Activated CD4-positive, alpha-beta T cell treated with anti-CD3 and anti-CD28 coated beads, Interleukin-2, amount 10 ng/mL, durations not matched to agents 7 days and 5 days (primary cell): ENCODE measurements at regions not wholly inside any gene's neighbourhood (a gene's known extent, or its start where the extent isn't known, plus 50 kb on each side); places are given as distances from the start of the nearest gene placed in this dataset.

Source experiments
- CTCF ChIA-PET: fragments of 350-600 bp; sonication (Branson Sonifier 250); formaldehyde crosslinking; loops from one replicate; lab custom pipeline; 2021; ENCODE audit warnings: antibody characterized with exemption; lab: Charles Lee
- POLR2A ChIA-PET: fragments of 350-600 bp; sonication (Branson Sonifier 250); formaldehyde crosslinking; loops from one replicate; lab custom pipeline; 2021; ENCODE audit warnings: antibody characterized with exemption; lab: Charles Lee
- DNase-seq: peaks from one replicate; pipeline ENCODE4 v3.0.0-alpha.2; 2020
- H3K27ac Mint-ChIP-seq: one replicate; pipeline ENCODE4 v1.8.0; 2021; ENCODE audit warnings: mild to moderate bottlenecking, moderate library complexity, mixed read lengths
- H3K27me3 Mint-ChIP-seq: one replicate; pipeline ENCODE4 v1.8.0; 2021; ENCODE audit warnings: mixed read lengths
- H3K36me3 Mint-ChIP-seq: one replicate; pipeline ENCODE4 v1.8.0; 2021; ENCODE audit warnings: low read depth, mixed read lengths
- H3K4me1 Mint-ChIP-seq: one replicate; pipeline ENCODE4 v1.8.0; 2021; ENCODE audit warnings: mixed read lengths
- H3K4me3 Mint-ChIP-seq: one replicate; pipeline ENCODE4 v1.8.0; 2021; ENCODE audit warnings: mild to moderate bottlenecking, moderate library complexity, mixed read lengths
- H3K9me3 Mint-ChIP-seq: one replicate; pipeline ENCODE4 v1.8.0; 2021; ENCODE audit warnings: mixed read lengths

- DNase-seq: no peak
- POLR2A ChIA-PET: no interaction called here
- no peaks in the 10 kb centered on the region for H3K9me3 Mint-ChIP-seq
- CTCF ChIA-PET: no interaction called here
- no peak overlapping the region for H3K27ac Mint-ChIP-seq
- no peak overlapping the region for H3K4me3 Mint-ChIP-seq
- no peaks in the 10 kb centered on the region for H3K36me3 Mint-ChIP-seq
- H3K4me1 Mint-ChIP-seq: no peaks in the 10 kb centered on the region
- no peaks in the 10 kb centered on the region for H3K27me3 Mint-ChIP-seq
Observed at GRCh38 chr5:86329318-86329717, 288.4 kb upstream of the COX7C start.

- no peak for DNase-seq
- no peak overlapping the region for H3K27ac Mint-ChIP-seq
- H3K27me3 Mint-ChIP-seq: no peaks in the 10 kb centered on the region
Observed at GRCh38 chr5:86330736-86331135, 287.0 kb upstream of the COX7C start.

GRCh38 chr5:86332851-86333250 is 284.9 kb upstream of the COX7C start:
- CTCF ChIA-PET: no interaction called here

More at GRCh38 chr5:86330736-86331135, 287.0 kb upstream of the COX7C start:
- ChIA-PET POLR2A (no interaction called here), CTCF (no interaction called here)
- no peak overlapping the region for H3K4me3 Mint-ChIP-seq
- no peaks in the 10 kb centered on the region for H3K4me1 Mint-ChIP-seq
- H3K9me3 Mint-ChIP-seq: no peaks in the 10 kb centered on the region
- no peaks in the 10 kb centered on the region for H3K36me3 Mint-ChIP-seq

GRCh38 chr5:86337667-86338460 is 279.9 kb upstream of the COX7C start:
- H3K9me3 Mint-ChIP-seq: no peaks in the 10 kb centered on the region
- ChIA-PET POLR2A (no interaction called here), CTCF (no interaction called here)
- no peak overlapping the region for H3K4me3 Mint-ChIP-seq
- H3K36me3 Mint-ChIP-seq: no peaks in the 10 kb centered on the region
- H3K27ac Mint-ChIP-seq: no peak overlapping the region
- DNase-seq: no peak
- H3K27me3 Mint-ChIP-seq: no peaks in the 10 kb centered on the region
- no peaks in the 10 kb centered on the region for H3K4me1 Mint-ChIP-seq

More at GRCh38 chr5:86332851-86333250, 284.9 kb upstream of the COX7C start:
- no peak for DNase-seq
- H3K4me3 Mint-ChIP-seq: no peak overlapping the region
- H3K9me3 Mint-ChIP-seq: no peaks in the 10 kb centered on the region
- H3K4me1 Mint-ChIP-seq: no peaks in the 10 kb centered on the region
- POLR2A ChIA-PET: no interaction called here
- no peaks in the 10 kb centered on the region for H3K27me3 Mint-ChIP-seq
- no peaks in the 10 kb centered on the region for H3K36me3 Mint-ChIP-seq
- no peak overlapping the region for H3K27ac Mint-ChIP-seq

GRCh38 chr5:86354664-86355063 is 263.1 kb upstream of the COX7C start:
- CTCF ChIA-PET: no interaction called here
- H3K36me3 Mint-ChIP-seq: no peaks in the 10 kb centered on the region
- POLR2A ChIA-PET: no interaction called here

GRCh38 chr5:86360801-86361200 is 256.9 kb upstream of the COX7C start:
- H3K27me3 Mint-ChIP-seq: no peaks in the 10 kb centered on the region
- CTCF ChIA-PET: no interaction called here
- H3K4me1 Mint-ChIP-seq: no peaks in the 10 kb centered on the region
- POLR2A ChIA-PET: no interaction called here
- no peaks in the 10 kb centered on the region for H3K9me3 Mint-ChIP-seq
- no peak overlapping the region for H3K27ac Mint-ChIP-seq
- DNase-seq: no peak
- no peak overlapping the region for H3K4me3 Mint-ChIP-seq
- H3K36me3 Mint-ChIP-seq: no peaks in the 10 kb centered on the region

More at GRCh38 chr5:86354664-86355063, 263.1 kb upstream of the COX7C start:
- H3K27me3 Mint-ChIP-seq: no peaks in the 10 kb centered on the region
- no peak overlapping the region for H3K27ac Mint-ChIP-seq
- no peak overlapping the region for H3K4me3 Mint-ChIP-seq
- no peaks in the 10 kb centered on the region for H3K4me1 Mint-ChIP-seq
- DNase-seq: no peak
- no peaks in the 10 kb centered on the region for H3K9me3 Mint-ChIP-seq

- Mint-ChIP-seq H3K27me3 (no peaks in the 10 kb centered on the region), H3K4me3 (no peak overlapping the region), H3K27ac (no peak overlapping the region), H3K36me3 (no peaks in the 10 kb centered on the region), H3K9me3 (no peaks in the 10 kb centered on the region), H3K4me1 (no peaks in the 10 kb centered on the region)
- ChIA-PET CTCF (no interaction called here), POLR2A (no interaction called here)
- DNase-seq: no peak
Observed at GRCh38 chr5:86371061-86371460, 246.7 kb upstream of the COX7C start.

- Mint-ChIP-seq H3K4me3 (no peak overlapping the region), H3K27ac (no peak overlapping the region), H3K36me3 (no peaks in the 10 kb centered on the region), H3K4me1 (no peaks in the 10 kb centered on the region), H3K27me3 (no peaks in the 10 kb centered on the region), H3K9me3 (no peaks in the 10 kb centered on the region)
- ChIA-PET POLR2A (no interaction called here), CTCF (no interaction called here)
- no peak for DNase-seq
Observed at GRCh38 chr5:86374611-86375010, 243.1 kb upstream of the COX7C start.

- CTCF ChIA-PET: interaction anchor here (0.6 kb wide), 1 partner anchor 783 kb away, joined by 4 read pairs; no protein-coding TSS in a partner anchor
- POLR2A ChIA-PET: no interaction called here
- Mint-ChIP-seq H3K9me3 (no peaks in the 10 kb centered on the region), H3K27me3 (no peaks in the 10 kb centered on the region), H3K27ac (no peak overlapping the region), H3K4me3 (no peak overlapping the region), H3K36me3 (no peaks in the 10 kb centered on the region), H3K4me1 (no peaks in the 10 kb centered on the region)
- DNase-seq: no peak
Observed at GRCh38 chr5:86376214-86376613, 241.5 kb upstream of the COX7C start.

GRCh38 chr5:86403190-86403589 is 214.6 kb upstream of the COX7C start:
- Mint-ChIP-seq H3K4me3 (no peak overlapping the region), H3K36me3 (no peaks in the 10 kb centered on the region), H3K27me3 (no peaks in the 10 kb centered on the region), H3K4me1 (no peaks in the 10 kb centered on the region), H3K27ac (no peak overlapping the region), H3K9me3 (no peaks in the 10 kb centered on the region)
- ChIA-PET CTCF (no interaction called here), POLR2A (no interaction called here)
- no peak for DNase-seq

- no peak overlapping the region for H3K27ac Mint-ChIP-seq
- POLR2A ChIA-PET: no interaction called here
- H3K27me3 Mint-ChIP-seq: no peaks in the 10 kb centered on the region
Observed at GRCh38 chr5:86404256-86404655, 213.5 kb upstream of the COX7C start.

GRCh38 chr5:86407711-86408110 is 210.0 kb upstream of the COX7C start:
- no peak overlapping the region for H3K4me3 Mint-ChIP-seq
- H3K27ac Mint-ChIP-seq: no peak overlapping the region
- H3K4me1 Mint-ChIP-seq: no peaks in the 10 kb centered on the region
- CTCF ChIA-PET: no interaction called here
- H3K36me3 Mint-ChIP-seq: no peaks in the 10 kb centered on the region
- no peaks in the 10 kb centered on the region for H3K9me3 Mint-ChIP-seq
- no peaks in the 10 kb centered on the region for H3K27me3 Mint-ChIP-seq
- no peak for DNase-seq
- POLR2A ChIA-PET: no interaction called here

More at GRCh38 chr5:86404256-86404655, 213.5 kb upstream of the COX7C start:
- CTCF ChIA-PET: interaction anchor here (0.7 kb wide), 1 partner anchor 1576 kb away, joined by 3 read pairs; no protein-coding TSS in a partner anchor
- Mint-ChIP-seq H3K36me3 (no peaks in the 10 kb centered on the region), H3K4me1 (no peaks in the 10 kb centered on the region), H3K4me3 (no peak overlapping the region), H3K9me3 (no peaks in the 10 kb centered on the region)
- DNase-seq: no peak

GRCh38 chr5:86411596-86411995 is 206.1 kb upstream of the COX7C start:
- ChIA-PET CTCF (no interaction called here), POLR2A (no interaction called here)
- H3K4me3 Mint-ChIP-seq: no peak overlapping the region
- no peaks in the 10 kb centered on the region for H3K9me3 Mint-ChIP-seq
- H3K27me3 Mint-ChIP-seq: no peaks in the 10 kb centered on the region
- H3K4me1 Mint-ChIP-seq: no peaks in the 10 kb centered on the region
- DNase-seq: no peak
- no peak overlapping the region for H3K27ac Mint-ChIP-seq
- no peaks in the 10 kb centered on the region for H3K36me3 Mint-ChIP-seq

GRCh38 chr5:86427158-86427557 is 190.6 kb upstream of the COX7C start:
- Mint-ChIP-seq H3K36me3 (no peaks in the 10 kb centered on the region), H3K4me1 (no peaks in the 10 kb centered on the region), H3K27me3 (no peaks in the 10 kb centered on the region), H3K9me3 (no peaks in the 10 kb centered on the region), H3K4me3 (no peak overlapping the region), H3K27ac (no peak overlapping the region)
- ChIA-PET CTCF (no interaction called here), POLR2A (no interaction called here)
- no peak for DNase-seq
